ENCODE measurements at regions not wholly inside any gene's neighbourhood (a gene's known extent, or its start where the extent isn't known, plus 50 kb on each side); places are given as distances from the start of the nearest gene placed in this dataset.

- no peak overlapping the region for H3K9ac ChIP-seq (ENCODE audit: low read length)
- H3K36me3 ChIP-seq (ENCODE audit: control insufficient read depth in 1 of 2, insufficient read depth in 2 of 2, low read depth in 1 of 2, low read length in 2 of 2): no peaks in the 10 kb centered on the region
- H3K23ac ChIP-seq (ENCODE audit: low read length in 2 of 2): no peak overlapping the region
- H3K4me3 ChIP-seq (ENCODE audit: insufficient read depth in 1 of 2, low read depth in 1 of 2, low read length in 2 of 2): no peak overlapping the region
- no peak overlapping the region for H2BK120ac ChIP-seq (ENCODE audit: low read depth, low read length)
- H3K4me2 ChIP-seq (ENCODE audit: low read length, poor library complexity, severe bottlenecking): no peak overlapping the region
- no peak overlapping the region for H3K18ac ChIP-seq (ENCODE audit: low read depth in 1 of 2, low read length in 2 of 2)
- no peak overlapping the region for H2AFZ ChIP-seq (ENCODE audit: low read depth, low read length)
- H3K79me1 ChIP-seq (replicated peaks; ENCODE audit: low read length, poor library complexity, severe bottlenecking): no peaks in the 10 kb centered on the region
- 53% methylated on average over 2 of the region's 2 CpGs for WGBS
- H4K8ac ChIP-seq (ENCODE audit: low read length): no peak overlapping the region
- DNase-seq: no peak
- no peak overlapping the region for H2BK12ac ChIP-seq (ENCODE audit: low read length in 2 of 2)
- no peak overlapping the region for H3K14ac ChIP-seq (ENCODE audit: low read length in 2 of 2)
- H3K27me3 ChIP-seq (ENCODE audit: control insufficient read depth in 1 of 2, insufficient read depth in 1 of 2, low read length in 2 of 2): no peaks in the 10 kb centered on the region
- no peaks in the 10 kb centered on the region for H3K9me3 ChIP-seq (ENCODE audit: control insufficient read depth, low read length)
- no peak overlapping the region for H2BK15ac ChIP-seq (ENCODE audit: low read depth, poor library complexity, severe bottlenecking)
- H4K91ac ChIP-seq (ENCODE audit: low read length): no peak overlapping the region
- no peak overlapping the region for H2AK5ac ChIP-seq (ENCODE audit: low read length, severe bottlenecking)
- H2BK5ac ChIP-seq (ENCODE audit: low read depth, low read length, poor library complexity, severe bottlenecking): no peak overlapping the region
- H3K4ac ChIP-seq (ENCODE audit: low read depth in 1 of 2, low read length in 2 of 2): no peak overlapping the region
- H3K27ac ChIP-seq (ENCODE audit: low read length, poor library complexity, severe bottlenecking): no peak overlapping the region
- H3K4me1 ChIP-seq (ENCODE audit: control insufficient read depth, insufficient read depth, low read depth, low read length): no peaks in the 10 kb centered on the region
These were observed 1236.0 kb upstream of the CELF4 start for GRCh38 chr18:38801640-38802039.

GRCh38 chr18:38796762-38797161 lies 1231.2 kb upstream of the CELF4 start:
- Histone ChIP-seq H2BK15ac (ENCODE audit: low read depth, poor library complexity, severe bottlenecking) (no peak overlapping the region), H3K27me3 (ENCODE audit: control insufficient read depth in 1 of 2, insufficient read depth in 1 of 2, low read length in 2 of 2) (no peaks in the 10 kb centered on the region), H3K18ac (ENCODE audit: low read depth in 1 of 2, low read length in 2 of 2) (no peak overlapping the region)

GRCh38 chr18:38792731-38793130 lies 1227.1 kb upstream of the CELF4 start:
- Histone ChIP-seq H3K36me3 (ENCODE audit: control insufficient read depth in 1 of 2, insufficient read depth in 2 of 2, low read depth in 1 of 2, low read length in 2 of 2) (no peaks in the 10 kb centered on the region), H3K4me1 (ENCODE audit: control insufficient read depth, insufficient read depth, low read depth, low read length) (no peaks in the 10 kb centered on the region), H2BK5ac (ENCODE audit: low read depth, low read length, poor library complexity, severe bottlenecking) (no peak overlapping the region), H2AFZ (ENCODE audit: low read depth, low read length) (no peak overlapping the region), H3K79me1 (replicated peaks; ENCODE audit: low read length, poor library complexity, severe bottlenecking) (no peaks in the 10 kb centered on the region), H3K14ac (ENCODE audit: low read length in 2 of 2) (no peak overlapping the region), H3K9me3 (ENCODE audit: control insufficient read depth, low read length) (no peaks in the 10 kb centered on the region), H3K27ac (ENCODE audit: low read length, poor library complexity, severe bottlenecking) (no peak overlapping the region), H2BK120ac (ENCODE audit: low read depth, low read length) (no peak overlapping the region), H3K23ac (ENCODE audit: low read length in 2 of 2) (no peak overlapping the region), H3K9ac (ENCODE audit: low read length) (no peak overlapping the region), H4K8ac (ENCODE audit: low read length) (no peak overlapping the region), H2AK5ac (ENCODE audit: low read length, severe bottlenecking) (no peak overlapping the region), H3K4me2 (ENCODE audit: low read length, poor library complexity, severe bottlenecking) (no peak overlapping the region), H2BK12ac (ENCODE audit: low read length in 2 of 2) (no peak overlapping the region), H3K27me3 (ENCODE audit: control insufficient read depth in 1 of 2, insufficient read depth in 1 of 2, low read length in 2 of 2) (no peaks in the 10 kb centered on the region), H3K4ac (ENCODE audit: low read depth in 1 of 2, low read length in 2 of 2) (no peak overlapping the region), H4K91ac (ENCODE audit: low read length) (no peak overlapping the region), H3K18ac (ENCODE audit: low read depth in 1 of 2, low read length in 2 of 2) (no peak overlapping the region), H3K4me3 (ENCODE audit: insufficient read depth in 1 of 2, low read depth in 1 of 2, low read length in 2 of 2) (no peak overlapping the region), H2BK15ac (ENCODE audit: low read depth, poor library complexity, severe bottlenecking) (no peak overlapping the region)
- WGBS: 85% methylated on average over 4 of the region's 6 CpGs
- DNase-seq: no peak

More at GRCh38 chr18:38796762-38797161, 1231.2 kb upstream of the CELF4 start:
- no peak overlapping the region for H2AK5ac ChIP-seq (ENCODE audit: low read length, severe bottlenecking)
- H3K27ac ChIP-seq (ENCODE audit: low read length, poor library complexity, severe bottlenecking): no peak overlapping the region
- no peak overlapping the region for H4K8ac ChIP-seq (ENCODE audit: low read length)
- DNase-seq: no peak
- no peak overlapping the region for H3K14ac ChIP-seq (ENCODE audit: low read length in 2 of 2)
- no peak overlapping the region for H2AFZ ChIP-seq (ENCODE audit: low read depth, low read length)
- H4K91ac ChIP-seq (ENCODE audit: low read length): no peak overlapping the region
- no peak overlapping the region for H2BK12ac ChIP-seq (ENCODE audit: low read length in 2 of 2)
- no peak overlapping the region for H3K4ac ChIP-seq (ENCODE audit: low read depth in 1 of 2, low read length in 2 of 2)
- H3K36me3 ChIP-seq (ENCODE audit: control insufficient read depth in 1 of 2, insufficient read depth in 2 of 2, low read depth in 1 of 2, low read length in 2 of 2): no peaks in the 10 kb centered on the region
- H3K9ac ChIP-seq (ENCODE audit: low read length): no peak overlapping the region
- no peak overlapping the region for H2BK120ac ChIP-seq (ENCODE audit: low read depth, low read length)
- WGBS: no CpG with 5 or more reads among the region's 1 CpG
- H3K4me2 ChIP-seq (ENCODE audit: low read length, poor library complexity, severe bottlenecking): no peak overlapping the region
- H3K4me1 ChIP-seq (ENCODE audit: control insufficient read depth, insufficient read depth, low read depth, low read length): no peaks in the 10 kb centered on the region
- H3K23ac ChIP-seq (ENCODE audit: low read length in 2 of 2): no peak overlapping the region
- no peak overlapping the region for H2BK5ac ChIP-seq (ENCODE audit: low read depth, low read length, poor library complexity, severe bottlenecking)
- no peaks in the 10 kb centered on the region for H3K9me3 ChIP-seq (ENCODE audit: control insufficient read depth, low read length)
- H3K4me3 ChIP-seq (ENCODE audit: insufficient read depth in 1 of 2, low read depth in 1 of 2, low read length in 2 of 2): no peak overlapping the region
- no peaks in the 10 kb centered on the region for H3K79me1 ChIP-seq (replicated peaks; ENCODE audit: low read length, poor library complexity, severe bottlenecking)

GRCh38 chr18:38790786-38791185 lies 1225.2 kb upstream of the CELF4 start:
- Histone ChIP-seq H3K18ac (ENCODE audit: low read depth in 1 of 2, low read length in 2 of 2) (no peak overlapping the region), H3K27me3 (ENCODE audit: control insufficient read depth in 1 of 2, insufficient read depth in 1 of 2, low read length in 2 of 2) (no peaks in the 10 kb centered on the region), H3K27ac (ENCODE audit: low read length, poor library complexity, severe bottlenecking) (no peak overlapping the region), H3K23ac (ENCODE audit: low read length in 2 of 2) (no peak overlapping the region), H3K36me3 (ENCODE audit: control insufficient read depth in 1 of 2, insufficient read depth in 2 of 2, low read depth in 1 of 2, low read length in 2 of 2) (no peaks in the 10 kb centered on the region), H3K9me3 (ENCODE audit: control insufficient read depth, low read length) (no peaks in the 10 kb centered on the region), H2AK5ac (ENCODE audit: low read length, severe bottlenecking) (no peak overlapping the region), H3K4me1 (ENCODE audit: control insufficient read depth, insufficient read depth, low read depth, low read length) (no peaks in the 10 kb centered on the region), H3K79me1 (replicated peaks; ENCODE audit: low read length, poor library complexity, severe bottlenecking) (no peaks in the 10 kb centered on the region), H3K4ac (ENCODE audit: low read depth in 1 of 2, low read length in 2 of 2) (no peak overlapping the region), H4K8ac (ENCODE audit: low read length) (no peak overlapping the region), H3K9ac (ENCODE audit: low read length) (no peak overlapping the region), H2AFZ (ENCODE audit: low read depth, low read length) (no peak overlapping the region), H2BK15ac (ENCODE audit: low read depth, poor library complexity, severe bottlenecking) (no peak overlapping the region), H3K4me3 (ENCODE audit: insufficient read depth in 1 of 2, low read depth in 1 of 2, low read length in 2 of 2) (no peak overlapping the region), H3K14ac (ENCODE audit: low read length in 2 of 2) (no peak overlapping the region), H2BK120ac (ENCODE audit: low read depth, low read length) (no peak overlapping the region), H2BK12ac (ENCODE audit: low read length in 2 of 2) (no peak overlapping the region), H3K4me2 (ENCODE audit: low read length, poor library complexity, severe bottlenecking) (no peak overlapping the region), H4K91ac (ENCODE audit: low read length) (no peak overlapping the region), H2BK5ac (ENCODE audit: low read depth, low read length, poor library complexity, severe bottlenecking) (no peak overlapping the region)
- DNase-seq: no peak
- 100% methylated on average over 1 of the region's 1 CpG for WGBS
